Left renal pelvis (tissue), 4 donors: ENCODE measurements at regions not wholly inside any gene's neighbourhood (a gene's known extent, or its start where the extent isn't known, plus 50 kb on each side); places are given as distances from the start of the nearest gene placed in this dataset.
A peak's percentile ranks its signal among the peaks of the same experiment; 100 is the strongest.
"Not testable (repeated sequence)": the region's sequence is repeated elsewhere in the genome, so short reads cannot be mapped to it uniquely, and the experiment has no call there.

Experiments
- DNase-seq, 4 donors: peaks; one replicate each; pipeline ENCODE4 v3.0.0-alpha.2; 2013; ENCODE audit warnings: low read depth in 4 of 4, low spot score in 3 of 4

GRCh38 chr1:224791362-224791941 lies 138.0 kb upstream of the DNAH14 start:
- DNase-seq: no peak

- DNase-seq: no peak
Measured at GRCh38 chr1:224795591-224795990, 133.9 kb upstream of the DNAH14 start.

- no peak for DNase-seq
Measured at GRCh38 chr1:224799083-224799482, 130.4 kb upstream of the DNAH14 start.

GRCh38 chr1:224800486-224801119 lies 128.9 kb upstream of the DNAH14 start:
- DNase-seq: no peak

- no peak for DNase-seq
Measured at GRCh38 chr1:224801844-224802490, 127.5 kb upstream of the DNAH14 start.

GRCh38 chr1:224802617-224803016 lies 126.9 kb upstream of the DNAH14 start:
- DNase-seq: no peak

- DNase-seq: no peak
Measured at GRCh38 chr1:224804220-224804619, 125.3 kb upstream of the DNAH14 start.

- no peak for DNase-seq
Measured at GRCh38 chr1:224805889-224806288, 123.6 kb upstream of the DNAH14 start.

GRCh38 chr1:224809137-224809536 lies 120.3 kb upstream of the DNAH14 start:
- no peak for DNase-seq

- no peak for DNase-seq
Measured at GRCh38 chr1:224809613-224810012, 119.9 kb upstream of the DNAH14 start.

GRCh38 chr1:224811564-224811963 lies 117.9 kb upstream of the DNAH14 start:
- peak in 1 of 4 donors; percentile 27 for DNase-seq

- no peak for DNase-seq
Measured at GRCh38 chr1:224815647-224816046, 113.8 kb upstream of the DNAH14 start.

- DNase-seq: no peak
Measured at GRCh38 chr1:224816062-224816461, 113.4 kb upstream of the DNAH14 start.

- DNase-seq: no peak
Measured at GRCh38 chr1:224817382-224817781, 112.1 kb upstream of the DNAH14 start.

GRCh38 chr1:224819861-224820260 lies 109.6 kb upstream of the DNAH14 start:
- no peak for DNase-seq

GRCh38 chr1:224820341-224820740 lies 109.1 kb upstream of the DNAH14 start:
- no peak for DNase-seq

- not testable (repeated sequence) for DNase-seq
Measured at GRCh38 chr1:224821751-224822150, 107.7 kb upstream of the DNAH14 start.

- DNase-seq: no peak
Measured at GRCh38 chr1:224825525-224826000, 103.9 kb upstream of the DNAH14 start.

GRCh38 chr1:224828691-224829090 lies 100.8 kb upstream of the DNAH14 start:
- no peak for DNase-seq

- no peak for DNase-seq
Measured at GRCh38 chr1:224831501-224831900, 98.0 kb upstream of the DNAH14 start.

GRCh38 chr1:224839648-224840300 lies 89.7 kb upstream of the DNAH14 start:
- not testable (repeated sequence) for DNase-seq
